HCT116 (cell line): ENCODE measurements at regions not wholly inside any gene's neighbourhood (a gene's known extent, or its start where the extent isn't known, plus 50 kb on each side); places are given as distances from the start of the nearest gene placed in this dataset.

Experiments
- ATAC-seq: fragments of 200-7000 bp; cut with Tn5 transposase; 2 replicates; pipeline ENCODE4 v1.9.1; 2020; ENCODE audit warnings: mild to moderate bottlenecking, moderate library complexity
- BruUV-seq: library from RNA; stranded (reverse); fragments of 400-500 nt; replicated peaks from 2 replicates; lab custom pipeline; 2021; lab: Mats Ljungman, UMichigan
- CTCF ChIA-PET: fragments of 300-600 bp; sonication (Branson Sonifier 250); formaldehyde crosslinking; loops from one replicate; lab custom pipeline; 2021; ENCODE audit warnings: antibody characterized with exemption; lab: Charles Lee
- POLR2A ChIA-PET: fragments of 300-600, 350-600 bp; sonication (Branson Sonifier 250); formaldehyde crosslinking; loops from one replicate; lab custom pipeline; 2021; ENCODE audit warnings: antibody characterized with exemption; lab: Charles Lee
- RAD21 ChIA-PET, 2 experiments: fragments of 300-600 bp; sonication (Branson Sonifier 250); formaldehyde crosslinking; loops; one replicate each; lab custom pipeline; 2023; ENCODE audit warnings: low total read pairs in 2 of 2; ENCODE audit not compliant: uncharacterized antibody in 2 of 2, unreplicated experiment in 2 of 2, low non-redundant PET in 1 of 2; lab: Charles Lee
- DNase-seq: peaks from one replicate; pipeline ENCODE4 v3.0.0-alpha.2; 2010; ENCODE audit warnings: low read depth, low spot score
- H2AFZ ChIP-seq: fragments of 200-600 bp; shearing (Covaris generic), sonication (generic); 2 replicates; pipeline ENCODE4 v1.6.1; 2017; ENCODE audit warnings: low read depth, mixed run types, mixed read lengths, antibody characterized with exemption, low read length; ENCODE audit not compliant: poor library complexity, severe bottlenecking
- H3K27ac ChIP-seq: 2 replicates; pipeline ENCODE4 v1.5.1; 2012; ENCODE audit warnings: low read depth, low read length
- H3K27me3 ChIP-seq: fragments of 200-600 bp; sonication (generic); 2 replicates; pipeline ENCODE4 v1.6.1; 2016; ENCODE audit warnings: mixed run types, low read length, mixed read lengths; ENCODE audit not compliant: insufficient read depth
- H3K36me3 ChIP-seq, 2 experiments: fragments of 200-500 bp in 1 of 2; fragments of 200-600 bp in 1 of 2; sonication (Bioruptor generic) in 1 of 2; sonication (generic) in 1 of 2; 2 replicates each; pipeline versions ENCODE4 v1.5.1 to v1.6.1; 2014 to 2016; ENCODE audit warnings: low read length in 2 of 2, inconsistent platforms in 1 of 2, mixed read lengths in 1 of 2, mixed run types in 1 of 2; ENCODE audit not compliant: insufficient read depth in 2 of 2, control insufficient read depth in 1 of 2
- H3K4me1 ChIP-seq, 2 experiments: fragments of 200-600 bp in 1 of 2; sonication (generic) in 1 of 2; 2 replicates each; pipeline versions ENCODE4 v1.5.1 to v1.6.1; 2012 to 2017; ENCODE audit warnings: low read length in 2 of 2, inconsistent platforms in 1 of 2, mild to moderate bottlenecking in 1 of 2, mixed read lengths in 1 of 2, mixed run types in 1 of 2, moderate library complexity in 1 of 2; ENCODE audit not compliant: insufficient read depth in 2 of 2, control insufficient read depth in 1 of 2
- H3K4me2 ChIP-seq: fragments of 200-600 bp; sonication (generic); 2 replicates; pipeline ENCODE4 v1.6.1; 2017; ENCODE audit warnings: mixed run types, low read length, mixed read lengths
- H3K4me3 ChIP-seq, 2 experiments: fragments of 200-600 bp in 1 of 2; sonication (generic) in 1 of 2; replicated peaks in 1 of 2; 2 replicates each; pipeline ENCODE4 v1.5.1; 2011 to 2016; ENCODE audit warnings: low read length in 2 of 2, control low read depth in 1 of 2, low read depth in 1 of 2, mild to moderate bottlenecking in 1 of 2, mixed read lengths in 1 of 2, mixed run types in 1 of 2
- H3K79me2 ChIP-seq: fragments of 200-600 bp; sonication (generic); 2 replicates; pipeline ENCODE4 v1.6.1; 2017; ENCODE audit warnings: mild to moderate bottlenecking, mixed run types, low read length, moderate library complexity, mixed read lengths; ENCODE audit not compliant: insufficient read depth
- H3K9ac ChIP-seq: fragments of 200-600 bp; sonication (generic); 2 replicates; pipeline ENCODE4 v1.6.1; 2016; ENCODE audit warnings: low read length, mixed read lengths
- H3K9me2 ChIP-seq: fragments of 200-600 bp; sonication (generic), shearing (Covaris generic); 2 replicates; pipeline ENCODE4 v1.6.1; 2017; ENCODE audit warnings: mixed run types, mild to moderate bottlenecking, moderate library complexity; ENCODE audit not compliant: insufficient read depth
- H3K9me3 ChIP-seq, 2 experiments: fragments of 200-500 bp in 1 of 2; fragments of 200-600 bp in 1 of 2; sonication (Bioruptor generic) in 1 of 2; sonication (generic) in 1 of 2; 2 replicates each; pipeline ENCODE4 v1.6.1; 2014 to 2017; ENCODE audit warnings: low read length in 2 of 2, mixed read lengths in 2 of 2, inconsistent platforms in 1 of 2, low read depth in 1 of 2, mild to moderate bottlenecking in 1 of 2, mixed run types in 1 of 2, moderate library complexity in 1 of 2; ENCODE audit not compliant: control insufficient read depth in 1 of 2, insufficient read depth in 1 of 2
- H4K20me1 ChIP-seq: fragments of 200-600 bp; sonication (generic), shearing (Covaris generic); 2 replicates; pipeline ENCODE4 v1.6.1; 2017; ENCODE audit warnings: mixed run types, mild to moderate bottlenecking, moderate library complexity; ENCODE audit not compliant: insufficient read depth
- CBX3 ChIP-seq: IDR thresholded peaks from 2 replicates; pipeline ENCODE4 v1.6.1; 2012; ENCODE audit warnings: low read depth
- CTCF ChIP-seq, 3 experiments: fragments of 200-600 bp in 1 of 3; sonication (generic) in 1 of 3; IDR thresholded peaks in 2 of 3; conservative IDR thresholded peaks in 1 of 3; 2 replicates each; pipeline ENCODE4 v1.5.1; 2012 to 2017; ENCODE audit warnings: low read depth in 2 of 3, low read length in 2 of 3, antibody characterized with exemption in 1 of 3, borderline replicate concordance in 1 of 3, control low read depth in 1 of 3, mild to moderate bottlenecking in 1 of 3, mixed read lengths in 1 of 3, mixed run types in 1 of 3, moderate library complexity in 1 of 3; ENCODE audit not compliant: insufficient read depth in 1 of 3
- EZH2phosphoT487 ChIP-seq: fragments of 200-600 bp; IDR thresholded peaks from 2 replicates; pipeline ENCODE4 v1.6.1; 2018; ENCODE audit warnings: antibody characterized with exemption, borderline replicate concordance
- JUND ChIP-seq: IDR thresholded peaks from 2 replicates; pipeline ENCODE4 v1.6.1; 2012
- MAX ChIP-seq: IDR thresholded peaks from 2 replicates; pipeline ENCODE4 v1.6.1; 2012
- REST ChIP-seq: IDR thresholded peaks from 2 replicates; pipeline ENCODE4 v1.6.1; 2012; ENCODE audit warnings: low read depth
- SRF ChIP-seq: IDR thresholded peaks from 2 replicates; pipeline ENCODE4 v1.6.1; 2012; ENCODE audit warnings: low read depth
- TCF7L2 ChIP-seq: IDR thresholded peaks from 2 replicates; pipeline ENCODE4 v1.7.0; 2011; ENCODE audit warnings: borderline replicate concordance, inconsistent platforms; ENCODE audit not compliant: insufficient read depth, insufficient read length; ENCODE audit errors: extremely low read depth
- YY1 ChIP-seq: IDR thresholded peaks from 2 replicates; pipeline ENCODE4 v1.6.1; 2011; ENCODE audit warnings: low read length, low read depth, moderate library complexity, mild to moderate bottlenecking; ENCODE audit not compliant: insufficient replicate concordance; ENCODE audit errors: extremely low read depth
- ZBTB33 ChIP-seq: IDR thresholded peaks from 2 replicates; pipeline ENCODE4 v1.6.1; 2011; ENCODE audit warnings: mild to moderate bottlenecking, low read length, moderate library complexity; ENCODE audit not compliant: insufficient replicate concordance; ENCODE audit errors: extremely low read depth
- ZFX ChIP-seq: fragments of 450-650 bp; IDR thresholded peaks from 2 replicates; pipeline ENCODE4 v1.6.1; 2017
- ZNF274 ChIP-seq: fragments of 200-500 bp; sonication (Bioruptor generic); IDR thresholded peaks from 2 replicates; pipeline ENCODE4 v1.6.1; 2014; ENCODE audit warnings: mild to moderate bottlenecking, low read depth, low read length, inconsistent platforms
- intact Hi-C: fragments of 100-400 bp; cut with micrococcal nuclease; formaldehyde crosslinking; loops from 2 replicates; pipeline ENCODE4 v1.10.0; 2022

GRCh38 chr3:166531730-166532129, 694.5 kb upstream of the BCHE start (continued):
- TF ChIP-seq ZBTB33, result no peak

GRCh38 chr3:166527325-166527724, 690.1 kb upstream of the BCHE start:
- no peak overlapping the region for H3K4me3 ChIP-seq
- ATAC-seq, result no peak
- intact Hi-C loops, result no loop called here

More at GRCh38 chr3:166527325-166527724, 690.1 kb upstream of the BCHE start:
- Histone ChIP-seq H3K27me3 (no peaks in the 10 kb centered on the region), H2AFZ (no peak overlapping the region), H4K20me1 (no peaks in the 10 kb centered on the region), H3K4me1 (no peaks in the 10 kb centered on the region), H3K27ac (no peak overlapping the region), H3K4me2 (no peak overlapping the region), H3K79me2 (no peaks in the 10 kb centered on the region), H3K9ac (no peak overlapping the region), H3K36me3 (no peaks in the 10 kb centered on the region), H3K9me2 (no peaks in the 10 kb centered on the region; the same call in 1 of the 2 replicates), H3K9me3 (peaks cover 5% of the 10 kb centered on the region in 2 experiments; a peak in 1 of 4 replicates)
- BruUV-seq, result no TSS peak
- ChIA-PET CTCF (no interaction called here), RAD21 (no interaction called here), POLR2A (no interaction called here)
- no peak for DNase-seq
- TF ChIP-seq JUND, result no peak
- no peak for TF ChIP-seq CBX3
- TF ChIP-seq REST, result no peak
- no peak for TF ChIP-seq MAX
- TF ChIP-seq ZFX, result no peak
- no peak for TF ChIP-seq ZNF274
- TF ChIP-seq CTCF (IDR thresholded peaks at IDR 0.05 in 2 of 3, conservative IDR thresholded peaks at IDR 0.05 in 1 of 3; ENCODE audit: borderline replicate concordance in 1 of 3, insufficient read depth in 1 of 3, low read depth in 2 of 3, low read length in 2 of 3), result no peak
- TF ChIP-seq YY1, result no peak
- no peak for TF ChIP-seq EZH2phosphoT487
- TF ChIP-seq SRF, result no peak
- no peak for TF ChIP-seq TCF7L2
